ENCODE measurements at regions not wholly inside any gene's neighbourhood (a gene's known extent, or its start where the extent isn't known, plus 50 kb on each side); places are given as distances from the start of the nearest gene placed in this dataset.

- Histone ChIP-seq H3K4me2 (ENCODE audit: low read depth, low read length, poor library complexity, severe bottlenecking) (no peak overlapping the region), H3K79me2 (ENCODE audit: insufficient read depth, low read length) (no peaks in the 10 kb centered on the region), H3K9me3 (ENCODE audit: insufficient read depth, low read depth, low read length) (peaks cover 6% of the 10 kb centered on the region; the same call in 1 of the 2 replicates), H3K27me3 (ENCODE audit: insufficient read depth, low read length, poor library complexity, severe bottlenecking) (no peaks in the 10 kb centered on the region), H4K20me1 (ENCODE audit: insufficient read depth, low read length, poor library complexity, severe bottlenecking) (no peaks in the 10 kb centered on the region), H3K4me1 (ENCODE audit: insufficient read depth, low read length, poor library complexity, severe bottlenecking) (no peaks in the 10 kb centered on the region), H3K36me3 (ENCODE audit: insufficient read depth, low read length) (no peaks in the 10 kb centered on the region), H2AFZ (ENCODE audit: low read length) (no peak overlapping the region), H3K9me2 (replicated peaks; ENCODE audit: low read depth, low read length) (no peaks in the 10 kb centered on the region), H3F3A (ENCODE audit: low read depth) (no peaks in the 10 kb centered on the region), H3K4me3 (ENCODE audit: low read length, poor library complexity, severe bottlenecking) (no peak overlapping the region), H3K9ac (ENCODE audit: low read depth, low read length, poor library complexity, severe bottlenecking) (no peak overlapping the region)
- TF ChIP-seq CTCF (conservative IDR thresholded peaks at IDR 0.05; ENCODE audit: low read length) (no peak), EZH2phosphoT487 (IDR thresholded peaks at IDR 0.05; ENCODE audit: borderline replicate concordance) (no peak)
Measured at GRCh38 chr22:47806894-47807293, 1044.4 kb downstream of the TBC1D22A start.

GRCh38 chr22:47805394-47805935, 1043.0 kb downstream of the TBC1D22A start:
- Histone ChIP-seq H3K4me1 (ENCODE audit: insufficient read depth, low read length, poor library complexity, severe bottlenecking) (no peaks in the 10 kb centered on the region), H3K79me2 (ENCODE audit: insufficient read depth, low read length) (no peaks in the 10 kb centered on the region), H3K27me3 (ENCODE audit: insufficient read depth, low read length, poor library complexity, severe bottlenecking) (no peaks in the 10 kb centered on the region), H3K36me3 (ENCODE audit: insufficient read depth, low read length) (no peaks in the 10 kb centered on the region), H2AFZ (ENCODE audit: low read length) (no peak overlapping the region), H4K20me1 (ENCODE audit: insufficient read depth, low read length, poor library complexity, severe bottlenecking) (no peaks in the 10 kb centered on the region), H3K4me2 (ENCODE audit: low read depth, low read length, poor library complexity, severe bottlenecking) (no peak overlapping the region), H3K9me3 (ENCODE audit: insufficient read depth, low read depth, low read length) (peaks cover 2% of the 10 kb centered on the region; the same call in 1 of the 2 replicates), H3K4me3 (ENCODE audit: low read length, poor library complexity, severe bottlenecking) (no peak overlapping the region), H3K9ac (ENCODE audit: low read depth, low read length, poor library complexity, severe bottlenecking) (no peak overlapping the region), H3K9me2 (replicated peaks; ENCODE audit: low read depth, low read length) (no peaks in the 10 kb centered on the region), H3F3A (ENCODE audit: low read depth) (no peaks in the 10 kb centered on the region)
- TF ChIP-seq EZH2phosphoT487 (IDR thresholded peaks at IDR 0.05; ENCODE audit: borderline replicate concordance) (no peak), CTCF (conservative IDR thresholded peaks at IDR 0.05; ENCODE audit: low read length) (no peak)

DNA sequence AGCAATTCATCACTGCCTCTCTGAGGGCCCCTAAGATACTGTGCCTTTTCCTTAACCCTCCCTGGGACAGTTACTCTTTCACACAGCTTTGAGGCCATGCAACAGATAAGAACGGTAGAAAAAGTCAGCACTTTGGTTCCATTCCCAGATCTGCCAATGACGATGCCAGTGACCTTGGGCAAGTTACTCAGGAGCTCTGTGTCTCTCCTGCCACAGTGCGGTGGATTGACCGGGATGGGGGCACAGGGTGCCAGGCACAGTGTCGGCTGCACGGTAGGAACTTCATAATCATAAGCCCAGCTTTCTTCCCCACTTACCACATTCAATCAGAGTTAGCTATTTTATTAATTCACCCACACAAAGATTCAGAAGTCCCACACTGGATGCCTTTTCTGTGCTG, 1041.8 kb downstream of the TBC1D22A start:
- no peaks in the 10 kb centered on the region for H3K36me3 ChIP-seq (ENCODE audit: insufficient read depth, low read length)
- H3K4me1 ChIP-seq (ENCODE audit: insufficient read depth, low read length, poor library complexity, severe bottlenecking): no peaks in the 10 kb centered on the region
- H3K4me2 ChIP-seq (ENCODE audit: low read depth, low read length, poor library complexity, severe bottlenecking): no peak overlapping the region
- TF ChIP-seq CTCF (conservative IDR thresholded peaks at IDR 0.05; ENCODE audit: low read length) (no peak), EZH2phosphoT487 (IDR thresholded peaks at IDR 0.05; ENCODE audit: borderline replicate concordance) (no peak)
- H3K27me3 ChIP-seq (ENCODE audit: insufficient read depth, low read length, poor library complexity, severe bottlenecking): no peaks in the 10 kb centered on the region
- H4K20me1 ChIP-seq (ENCODE audit: insufficient read depth, low read length, poor library complexity, severe bottlenecking): no peaks in the 10 kb centered on the region
- no peak overlapping the region for H2AFZ ChIP-seq (ENCODE audit: low read length)
- H3F3A ChIP-seq (ENCODE audit: low read depth): no peaks in the 10 kb centered on the region
- no peak overlapping the region for H3K4me3 ChIP-seq (ENCODE audit: low read length, poor library complexity, severe bottlenecking)
- H3K9me2 ChIP-seq (replicated peaks; ENCODE audit: low read depth, low read length): no peaks in the 10 kb centered on the region
- H3K79me2 ChIP-seq (ENCODE audit: insufficient read depth, low read length): no peaks in the 10 kb centered on the region
- H3K9ac ChIP-seq (ENCODE audit: low read depth, low read length, poor library complexity, severe bottlenecking): no peak overlapping the region
- H3K9me3 ChIP-seq (ENCODE audit: insufficient read depth, low read depth, low read length): peaks cover 2% of the 10 kb centered on the region; the same call in 1 of the 2 replicates
